ENCODE measurements at regions not wholly inside any gene's neighbourhood (a gene's known extent, or its start where the extent isn't known, plus 50 kb on each side); places are given as distances from the start of the nearest gene placed in this dataset.

GRCh38 chr16:31693733-31694132 lies 166.0 kb downstream of the AHSP start:
- no peak for TF ChIP-seq CTCF (IDR thresholded peaks at IDR 0.05; ENCODE audit: insufficient read depth, low read length)
- TF ChIP-seq POLR2AphosphoS5 (IDR thresholded peaks at IDR 0.05; ENCODE audit: low read depth): no peak
- no peak for TF ChIP-seq SPI1 (IDR thresholded peaks at IDR 0.05; ENCODE audit: borderline replicate concordance, low read depth)
- no peak for TF ChIP-seq REST (IDR thresholded peaks at IDR 0.05; ENCODE audit: insufficient replicate concordance, low read depth)
- TF ChIP-seq GABPA (IDR thresholded peaks at IDR 0.05; ENCODE audit: low read depth): no peak
